ENCODE measurements at regions not wholly inside any gene's neighbourhood (a gene's known extent, or its start where the extent isn't known, plus 50 kb on each side); places are given as distances from the start of the nearest gene placed in this dataset.

GRCh38 chr11:104225047-104225446 is 61.1 kb upstream of the PDGFD start:
- Histone ChIP-seq H4K8ac (ENCODE audit: low read depth, low read length) (no peak overlapping the region), H3K9ac (ENCODE audit: low read depth, low read length, poor library complexity) (no peak overlapping the region), H3K4me1 (ENCODE audit: control insufficient read depth in 2 of 2, insufficient read depth in 1 of 2, low read depth in 1 of 2, low read length in 2 of 2) (no peaks in the 10 kb centered on the region), H2AK5ac (ENCODE audit: low read depth, low read length) (no peak overlapping the region), H2BK12ac (ENCODE audit: low read length) (no peak overlapping the region), H3K4ac (ENCODE audit: low read length) (no peak overlapping the region), H3K36me3 (replicated peaks in 1 of 2; ENCODE audit: control insufficient read depth in 2 of 2, insufficient read depth in 2 of 2, low read length in 2 of 2) (no peaks in the 10 kb centered on the region), H2BK5ac (ENCODE audit: low read length) (no peak overlapping the region), H3K4me3 (ENCODE audit: low read length in 2 of 2) (no peak overlapping the region), H3K18ac (ENCODE audit: low read length) (no peak overlapping the region), H2BK15ac (ENCODE audit: low read length) (no peak overlapping the region), H3K4me2 (ENCODE audit: insufficient read depth, low read length, poor library complexity, severe bottlenecking) (no peak overlapping the region), H3K27ac (replicated peaks; ENCODE audit: low read length) (no peak overlapping the region), H3K27me3 (ENCODE audit: control insufficient read depth in 3 of 3, insufficient read depth in 3 of 3, low read depth in 1 of 3, low read length in 3 of 3) (no peaks in the 10 kb centered on the region), H4K91ac (ENCODE audit: low read depth, low read length, poor library complexity) (no peak overlapping the region), H3K9me3 (replicated peaks in 1 of 2; ENCODE audit: control insufficient read depth in 2 of 2, insufficient read depth in 1 of 2, low read depth in 1 of 2, low read length in 2 of 2) (peaks cover 0 to 3% of the 10 kb centered on the region in 2 donors), H3K23ac (ENCODE audit: low read depth, low read length, poor library complexity) (no peak overlapping the region), H2BK120ac (ENCODE audit: low read depth, low read length) (no peak overlapping the region), H3K14ac (ENCODE audit: low read length) (no peak overlapping the region), H3K79me1 (ENCODE audit: low read depth, low read length) (peaks cover 2% of the 10 kb centered on the region), H2AFZ (ENCODE audit: low read length) (no peak overlapping the region)
- no peak for DNase-seq (ENCODE audit: low spot score)
- WGBS, 2 donors (ENCODE audit: extremely low coverage in 2 of 2, insufficient read length in 2 of 2, insufficient replicate concordance in 1 of 2) = no CpG with 5 or more reads among the region's 2 CpGs

- no peak overlapping the region for H3K18ac ChIP-seq (ENCODE audit: low read length)
- no peak overlapping the region for H3K4ac ChIP-seq (ENCODE audit: low read length)
- H2AFZ ChIP-seq (ENCODE audit: low read length) = no peak overlapping the region
Measured at GRCh38 chr11:104222464-104222863, 58.5 kb upstream of the PDGFD start.

DNA sequence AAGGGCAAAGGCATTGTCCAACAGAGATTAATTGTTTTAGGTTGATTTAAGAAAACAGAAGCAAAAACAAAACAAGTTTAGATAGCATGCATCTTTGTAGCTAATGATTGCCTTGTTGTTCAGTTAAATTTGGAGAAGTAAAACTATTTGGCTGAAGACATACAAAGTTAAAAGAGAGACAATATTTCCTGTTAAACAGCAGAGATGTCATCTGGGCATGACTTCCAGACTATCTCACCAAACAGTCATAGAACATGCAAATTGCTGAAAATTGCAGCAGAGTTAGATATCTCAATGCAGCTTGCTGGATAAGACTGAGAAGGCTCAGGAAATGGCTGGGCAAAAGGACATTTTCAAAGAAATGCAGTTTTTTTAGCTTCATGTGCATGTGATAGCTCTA is 57.5 kb upstream of the PDGFD start:
- H3K4ac ChIP-seq (ENCODE audit: low read length) = no peak overlapping the region
- H3K14ac ChIP-seq (ENCODE audit: low read length) = no peak overlapping the region
- H3K9me3 ChIP-seq (replicated peaks in 1 of 2; ENCODE audit: control insufficient read depth in 2 of 2, insufficient read depth in 1 of 2, low read depth in 1 of 2, low read length in 2 of 2) = no peaks in the 10 kb centered on the region
- no peak overlapping the region for H2BK12ac ChIP-seq (ENCODE audit: low read length)
- H2BK15ac ChIP-seq (ENCODE audit: low read length) = no peak overlapping the region
- H3K9ac ChIP-seq (ENCODE audit: low read depth, low read length, poor library complexity) = no peak overlapping the region
- H3K23ac ChIP-seq (ENCODE audit: low read depth, low read length, poor library complexity) = no peak overlapping the region
- no peak overlapping the region for H2BK120ac ChIP-seq (ENCODE audit: low read depth, low read length)
- no peaks in the 10 kb centered on the region for H3K4me1 ChIP-seq (ENCODE audit: control insufficient read depth in 2 of 2, insufficient read depth in 1 of 2, low read depth in 1 of 2, low read length in 2 of 2)
- H3K4me2 ChIP-seq (ENCODE audit: insufficient read depth, low read length, poor library complexity, severe bottlenecking) = no peak overlapping the region
- H4K91ac ChIP-seq (ENCODE audit: low read depth, low read length, poor library complexity) = no peak overlapping the region
- H3K79me1 ChIP-seq (ENCODE audit: low read depth, low read length) = no peaks in the 10 kb centered on the region
- H3K18ac ChIP-seq (ENCODE audit: low read length) = no peak overlapping the region
- H2AK5ac ChIP-seq (ENCODE audit: low read depth, low read length) = no peak overlapping the region
- no peak overlapping the region for H3K27ac ChIP-seq (replicated peaks; ENCODE audit: low read length)
- H2AFZ ChIP-seq (ENCODE audit: low read length) = no peak overlapping the region
- H3K36me3 ChIP-seq (replicated peaks in 1 of 2; ENCODE audit: control insufficient read depth in 2 of 2, insufficient read depth in 2 of 2, low read length in 2 of 2) = no peaks in the 10 kb centered on the region
- no peak overlapping the region for H2BK5ac ChIP-seq (ENCODE audit: low read length)
- no peaks in the 10 kb centered on the region for H3K27me3 ChIP-seq (ENCODE audit: control insufficient read depth in 3 of 3, insufficient read depth in 3 of 3, low read depth in 1 of 3, low read length in 3 of 3)
- DNase-seq (ENCODE audit: low spot score) = no peak
- no peak overlapping the region for H3K4me3 ChIP-seq (ENCODE audit: low read length in 2 of 2)
- no peak overlapping the region for H4K8ac ChIP-seq (ENCODE audit: low read depth, low read length)

More at GRCh38 chr11:104222464-104222863, 58.5 kb upstream of the PDGFD start:
- Histone ChIP-seq H2BK120ac (ENCODE audit: low read depth, low read length) (no peak overlapping the region), H4K8ac (ENCODE audit: low read depth, low read length) (no peak overlapping the region), H3K14ac (ENCODE audit: low read length) (no peak overlapping the region), H4K91ac (ENCODE audit: low read depth, low read length, poor library complexity) (no peak overlapping the region), H3K79me1 (ENCODE audit: low read depth, low read length) (no peaks in the 10 kb centered on the region), H3K4me2 (ENCODE audit: insufficient read depth, low read length, poor library complexity, severe bottlenecking) (no peak overlapping the region), H3K4me3 (ENCODE audit: low read length in 2 of 2) (no peak overlapping the region), H3K27me3 (ENCODE audit: control insufficient read depth in 3 of 3, insufficient read depth in 3 of 3, low read depth in 1 of 3, low read length in 3 of 3) (no peaks in the 10 kb centered on the region), H3K4me1 (ENCODE audit: control insufficient read depth in 2 of 2, insufficient read depth in 1 of 2, low read depth in 1 of 2, low read length in 2 of 2) (no peaks in the 10 kb centered on the region), H3K9ac (ENCODE audit: low read depth, low read length, poor library complexity) (no peak overlapping the region), H2AK5ac (ENCODE audit: low read depth, low read length) (no peak overlapping the region), H3K27ac (replicated peaks; ENCODE audit: low read length) (no peak overlapping the region), H3K9me3 (replicated peaks in 1 of 2; ENCODE audit: control insufficient read depth in 2 of 2, insufficient read depth in 1 of 2, low read depth in 1 of 2, low read length in 2 of 2) (no peaks in the 10 kb centered on the region), H3K23ac (ENCODE audit: low read depth, low read length, poor library complexity) (no peak overlapping the region), H2BK12ac (ENCODE audit: low read length) (no peak overlapping the region), H2BK15ac (ENCODE audit: low read length) (no peak overlapping the region), H3K36me3 (replicated peaks in 1 of 2; ENCODE audit: control insufficient read depth in 2 of 2, insufficient read depth in 2 of 2, low read length in 2 of 2) (no peaks in the 10 kb centered on the region), H2BK5ac (ENCODE audit: low read length) (no peak overlapping the region)
- no peak for DNase-seq (ENCODE audit: low spot score)
- WGBS, 2 donors (ENCODE audit: extremely low coverage in 2 of 2, insufficient read length in 2 of 2, insufficient replicate concordance in 1 of 2) = no CpG with 5 or more reads among the region's 4 CpGs

GRCh38 chr11:104219096-104219495 is 55.1 kb upstream of the PDGFD start:
- no peak overlapping the region for H3K4ac ChIP-seq (ENCODE audit: low read length)
- H2BK15ac ChIP-seq (ENCODE audit: low read length) = no peak overlapping the region
- no peaks in the 10 kb centered on the region for H3K36me3 ChIP-seq (replicated peaks in 1 of 2; ENCODE audit: control insufficient read depth in 2 of 2, insufficient read depth in 2 of 2, low read length in 2 of 2)
- H3K18ac ChIP-seq (ENCODE audit: low read length) = no peak overlapping the region
- WGBS, 2 donors (ENCODE audit: extremely low coverage in 2 of 2, insufficient read length in 2 of 2, insufficient replicate concordance in 1 of 2) = no CpG with 5 or more reads among the region's 3 CpGs
- H3K27ac ChIP-seq (replicated peaks; ENCODE audit: low read length) = no peak overlapping the region
- H3K9me3 ChIP-seq (replicated peaks in 1 of 2; ENCODE audit: control insufficient read depth in 2 of 2, insufficient read depth in 1 of 2, low read depth in 1 of 2, low read length in 2 of 2) = no peaks in the 10 kb centered on the region
- H2BK120ac ChIP-seq (ENCODE audit: low read depth, low read length) = no peak overlapping the region
- H2AK5ac ChIP-seq (ENCODE audit: low read depth, low read length) = no peak overlapping the region
- H3K9ac ChIP-seq (ENCODE audit: low read depth, low read length, poor library complexity) = no peak overlapping the region
- no peak overlapping the region for H3K23ac ChIP-seq (ENCODE audit: low read depth, low read length, poor library complexity)
- H4K8ac ChIP-seq (ENCODE audit: low read depth, low read length) = no peak overlapping the region
- H3K4me3 ChIP-seq (ENCODE audit: low read length in 2 of 2) = no peak overlapping the region
- H3K27me3 ChIP-seq (ENCODE audit: control insufficient read depth in 3 of 3, insufficient read depth in 3 of 3, low read depth in 1 of 3, low read length in 3 of 3) = no peaks in the 10 kb centered on the region
- no peak for DNase-seq (ENCODE audit: low spot score)
- no peaks in the 10 kb centered on the region for H3K79me1 ChIP-seq (ENCODE audit: low read depth, low read length)
- H4K91ac ChIP-seq (ENCODE audit: low read depth, low read length, poor library complexity) = no peak overlapping the region
- no peak overlapping the region for H3K14ac ChIP-seq (ENCODE audit: low read length)
- H3K4me1 ChIP-seq (ENCODE audit: control insufficient read depth in 2 of 2, insufficient read depth in 1 of 2, low read depth in 1 of 2, low read length in 2 of 2) = no peaks in the 10 kb centered on the region
- H2AFZ ChIP-seq (ENCODE audit: low read length) = no peak overlapping the region
- H2BK5ac ChIP-seq (ENCODE audit: low read length) = no peak overlapping the region
- no peak overlapping the region for H2BK12ac ChIP-seq (ENCODE audit: low read length)
- no peak overlapping the region for H3K4me2 ChIP-seq (ENCODE audit: insufficient read depth, low read length, poor library complexity, severe bottlenecking)

Measured in neuronal stem cell (in vitro differentiated cells).